NCI-H1417 (cell line): ENCODE measurements at regions not wholly inside any gene's neighbourhood (a gene's known extent, or its start where the extent isn't known, plus 50 kb on each side); places are given as distances from the start of the nearest gene placed in this dataset.

Source experiments
- DNase-seq, 3 experiments: peaks; one replicate each; lab custom pipeline; 2025; lab: John Stamatoyannopoulos, UW

- no peak for DNase-seq
Measured at GRCh38 chr6:156648616-156649015, 128.6 kb upstream of the ARID1B start.

GRCh38 chr6:156647991-156648390 is 129.2 kb upstream of the ARID1B start:
- DNase-seq, result no peak

- no peak for DNase-seq
Measured at GRCh38 chr6:156647140-156647784, 129.9 kb upstream of the ARID1B start.

GRCh38 chr6:156646496-156646895 is 130.7 kb upstream of the ARID1B start:
- no peak for DNase-seq

GRCh38 chr6:156645097-156645496 is 132.1 kb upstream of the ARID1B start:
- DNase-seq, result no peak

GRCh38 chr6:156639009-156639721 is 138.0 kb upstream of the ARID1B start:
- DNase-seq, result no peak

GRCh38 chr6:156638581-156638980 is 138.6 kb upstream of the ARID1B start:
- DNase-seq, result no peak

- no peak for DNase-seq
Measured at GRCh38 chr6:156634951-156635371, 142.2 kb upstream of the ARID1B start.

GRCh38 chr6:156634048-156634447 is 143.1 kb upstream of the ARID1B start:
- no peak for DNase-seq

- no peak for DNase-seq
Measured at GRCh38 chr6:156633291-156633690, 143.9 kb upstream of the ARID1B start.

- no peak for DNase-seq
Measured at GRCh38 chr6:156630613-156631302, 146.4 kb upstream of the ARID1B start.

- DNase-seq, result no peak
Measured at GRCh38 chr6:156628805-156629204, 148.4 kb upstream of the ARID1B start.

- no peak for DNase-seq
Measured at GRCh38 chr6:156627524-156627923, 149.7 kb upstream of the ARID1B start.

- DNase-seq, result no peak
Measured at GRCh38 chr6:156622185-156622584, 155.0 kb upstream of the ARID1B start.

- DNase-seq, result no peak
Measured at GRCh38 chr6:156620331-156620730, 156.8 kb upstream of the ARID1B start.

GRCh38 chr6:156618600-156619205 is 158.5 kb upstream of the ARID1B start:
- peak; percentile 73 to 92 (median 89) for DNase-seq

- DNase-seq, result no peak
Measured at GRCh38 chr6:156617941-156618340, 159.2 kb upstream of the ARID1B start.

GRCh38 chr6:156617376-156617775 is 159.8 kb upstream of the ARID1B start:
- peak in 1 of 3 experiments; percentile 33 for DNase-seq

- no peak for DNase-seq
Measured at GRCh38 chr6:156616495-156616894, 160.7 kb upstream of the ARID1B start.

- DNase-seq, result no peak
Measured at GRCh38 chr6:156613996-156614395, 163.2 kb upstream of the ARID1B start.

GRCh38 chr6:156612361-156612760 is 164.8 kb upstream of the ARID1B start:
- no peak for DNase-seq

GRCh38 chr6:156602066-156602385 is 175.2 kb upstream of the ARID1B start:
- DNase-seq, result no peak
